UCSD-AML1 (cell line): ENCODE measurements at regions not wholly inside any gene's neighbourhood (a gene's known extent, or its start where the extent isn't known, plus 50 kb on each side); places are given as distances from the start of the nearest gene placed in this dataset.

Experiments
- DNase-seq: peaks from one replicate; lab custom pipeline; 2025; ENCODE audit not compliant: unreplicated experiment; lab: John Stamatoyannopoulos, UW

GRCh38 chr20:11324990-11325389 is 592.7 kb upstream of the BTBD3 start:
- DNase-seq: no peak

GRCh38 chr20:11328839-11329238 is 588.9 kb upstream of the BTBD3 start:
- no peak for DNase-seq

GRCh38 chr20:11329271-11329670 is 588.4 kb upstream of the BTBD3 start:
- DNase-seq: no peak

GRCh38 chr20:11331096-11331495 is 586.6 kb upstream of the BTBD3 start:
- no peak for DNase-seq

GRCh38 chr20:11332381-11332780 is 585.3 kb upstream of the BTBD3 start:
- DNase-seq: no peak

GRCh38 chr20:11333634-11334033 is 584.1 kb upstream of the BTBD3 start:
- DNase-seq: no peak

GRCh38 chr20:11337361-11338130 is 580.1 kb upstream of the BTBD3 start:
- DNase-seq: no peak

GRCh38 chr20:11338496-11339306 is 579.0 kb upstream of the BTBD3 start:
- no peak for DNase-seq

GRCh38 chr20:11344939-11345338 is 572.8 kb upstream of the BTBD3 start:
- no peak for DNase-seq

- DNase-seq: no peak
Measured at GRCh38 chr20:11347738-11348137, 570.0 kb upstream of the BTBD3 start.

- no peak for DNase-seq
Measured at GRCh38 chr20:11350126-11351005, 567.3 kb upstream of the BTBD3 start.

GRCh38 chr20:11352041-11352440 is 565.7 kb upstream of the BTBD3 start:
- no peak for DNase-seq

GRCh38 chr20:11354846-11355245 is 562.8 kb upstream of the BTBD3 start:
- no peak for DNase-seq

- no peak for DNase-seq
Measured at GRCh38 chr20:11355345-11355744, 562.3 kb upstream of the BTBD3 start.

GRCh38 chr20:11356061-11356460 is 561.6 kb upstream of the BTBD3 start:
- DNase-seq: no peak

- DNase-seq: no peak
Measured at GRCh38 chr20:11362450-11362849, 555.2 kb upstream of the BTBD3 start.

GRCh38 chr20:11364736-11365135 is 553.0 kb upstream of the BTBD3 start:
- no peak for DNase-seq

GRCh38 chr20:11366660-11367059 is 551.0 kb upstream of the BTBD3 start:
- no peak for DNase-seq

GRCh38 chr20:11368499-11368898 is 549.2 kb upstream of the BTBD3 start:
- DNase-seq: no peak

GRCh38 chr20:11368965-11369711 is 548.6 kb upstream of the BTBD3 start:
- no peak for DNase-seq

GRCh38 chr20:11371831-11372230 is 545.9 kb upstream of the BTBD3 start:
- DNase-seq: no peak
